Inflammatory macrophage treated with lipopolysaccharide for 4 hours (primary cell): ENCODE measurements at regions not wholly inside any gene's neighbourhood (a gene's known extent, or its start where the extent isn't known, plus 50 kb on each side); places are given as distances from the start of the nearest gene placed in this dataset.

Experiments
- DNase-seq: peaks from one replicate; pipeline ENCODE4 v3.0.0-alpha.2; 2020

DNA sequence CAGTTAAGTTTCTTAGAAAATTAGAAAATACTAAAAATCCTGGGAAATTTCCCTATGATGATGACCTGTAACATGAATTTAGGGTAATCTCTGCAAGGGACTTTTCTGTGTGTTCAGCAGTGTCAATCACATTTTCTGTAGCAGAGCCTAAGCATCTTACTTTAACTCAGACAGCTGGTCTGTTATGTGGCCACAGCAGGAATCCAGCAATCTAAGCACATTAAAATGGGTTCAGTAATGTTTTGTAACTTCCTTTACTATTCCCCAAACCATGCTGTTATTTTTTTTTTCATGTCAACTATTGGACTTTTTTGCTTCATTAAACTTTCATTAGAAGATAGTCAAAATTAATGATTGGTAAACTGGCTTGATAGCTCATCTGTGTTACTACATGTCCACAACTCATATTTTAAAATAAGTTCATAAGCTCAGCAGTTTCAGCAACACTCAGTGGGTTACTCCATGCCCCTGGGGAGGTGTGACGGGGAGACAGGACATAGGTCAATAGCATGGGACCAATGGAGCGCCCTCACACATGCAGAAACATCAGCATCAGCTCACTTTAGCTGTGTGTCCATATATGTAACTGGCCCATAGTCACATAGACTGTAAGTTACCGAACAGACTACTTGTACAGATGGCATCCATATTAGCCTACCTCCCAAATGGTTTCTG is 168.0 kb upstream of the PACRGL start:
- no peak for DNase-seq

DNA sequence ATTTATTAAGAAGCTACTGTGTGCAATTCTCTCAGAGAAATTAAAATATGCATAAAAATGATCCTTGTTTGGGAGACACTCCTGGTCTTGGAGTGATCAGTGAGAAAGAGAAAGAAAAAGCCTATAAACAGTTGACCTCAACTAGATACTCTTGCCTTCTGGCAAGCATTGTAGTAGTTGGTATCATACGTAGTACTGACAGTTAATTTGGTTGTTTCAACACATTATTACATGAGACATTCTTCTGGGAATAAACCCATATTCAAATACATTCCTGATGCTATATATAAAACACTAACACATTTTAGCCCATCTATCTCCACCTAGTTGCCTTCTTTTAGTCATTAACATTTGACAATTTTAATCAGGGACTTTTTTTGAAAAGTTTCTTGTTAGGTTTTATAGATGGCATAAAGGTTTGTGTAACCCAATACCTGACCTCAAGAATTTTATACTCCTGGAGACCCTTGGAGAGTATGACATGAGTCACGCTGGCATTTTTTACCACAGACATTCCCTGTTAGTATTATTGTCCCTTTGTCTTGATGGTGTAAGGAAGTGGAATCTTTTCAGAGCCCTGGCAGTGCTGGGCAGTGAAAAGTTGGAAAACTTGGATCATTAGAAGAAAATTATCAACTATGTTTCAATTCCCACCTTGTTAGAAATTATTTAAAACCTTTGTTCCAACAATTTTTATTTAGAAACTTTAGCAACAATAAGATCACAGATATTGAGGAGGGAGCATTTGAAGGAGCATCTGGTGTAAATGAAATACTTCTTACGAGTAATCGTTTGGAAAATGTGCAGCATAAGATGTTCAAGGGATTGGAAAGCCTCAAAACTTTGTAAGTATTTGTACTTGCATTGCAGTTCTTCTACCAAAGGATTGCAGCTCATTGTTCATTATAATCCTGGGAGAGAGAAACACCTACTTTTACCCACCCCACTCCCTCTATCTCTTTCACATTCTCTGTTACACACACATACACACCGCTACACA is 167.1 kb upstream of the PACRGL start:
- DNase-seq: no peak

DNA sequence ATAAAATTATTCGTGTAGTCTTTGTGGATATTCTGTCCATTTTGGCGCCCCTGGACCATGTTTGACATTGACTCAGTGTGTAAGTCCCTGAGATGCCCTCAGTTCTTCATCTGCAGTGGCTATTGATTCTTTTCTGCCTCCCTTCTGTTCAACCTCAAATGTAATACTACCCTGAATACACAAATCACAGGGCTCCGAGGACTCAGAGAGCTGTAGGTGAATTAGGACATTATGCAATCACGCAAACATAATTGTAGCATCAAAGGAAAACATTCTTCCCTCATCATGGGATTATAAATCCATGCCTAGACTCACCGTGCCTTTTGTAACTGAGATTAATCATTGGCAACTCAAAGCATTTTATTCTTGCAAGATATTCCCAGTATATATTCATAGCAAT is 161.4 kb upstream of the PACRGL start:
- DNase-seq: no peak

DNA sequence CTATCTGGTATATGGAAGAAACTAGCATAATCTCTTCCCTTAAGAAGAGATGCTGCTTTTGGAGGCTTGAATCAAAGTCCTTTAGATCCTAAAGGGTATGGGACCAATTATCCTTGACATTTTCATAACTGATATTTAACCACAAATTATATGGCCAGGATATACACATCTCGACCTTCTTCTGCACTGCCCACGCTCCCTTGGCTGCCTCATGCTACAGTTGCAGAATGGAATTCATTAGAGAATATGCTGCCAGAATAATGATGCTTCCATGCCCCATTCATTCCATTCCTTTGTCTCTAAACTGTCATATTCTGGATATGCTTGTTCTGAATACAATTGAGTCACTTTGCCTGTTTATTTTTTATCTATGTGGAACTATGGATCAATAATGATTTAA is 157.1 kb upstream of the PACRGL start:
- no peak for DNase-seq

DNA sequence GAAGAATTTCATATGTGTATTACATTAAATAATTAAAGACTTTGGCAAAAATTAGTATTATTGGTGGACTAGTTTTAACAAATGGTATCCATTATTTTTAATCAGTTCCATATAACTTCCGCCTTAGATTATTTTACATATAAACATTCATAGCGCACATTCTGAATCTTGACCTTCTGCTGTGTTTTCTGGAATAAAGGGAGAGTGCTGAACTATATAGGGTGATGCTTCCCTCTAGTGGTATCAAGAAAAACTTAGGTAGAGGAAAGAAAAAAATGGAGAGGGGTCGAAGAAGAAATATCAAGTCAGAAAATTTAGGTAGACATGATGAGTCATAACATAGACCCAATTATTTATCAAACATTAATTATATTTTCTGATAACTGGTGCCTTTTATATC is 155.6 kb upstream of the PACRGL start:
- DNase-seq: peak; percentile 6

DNA sequence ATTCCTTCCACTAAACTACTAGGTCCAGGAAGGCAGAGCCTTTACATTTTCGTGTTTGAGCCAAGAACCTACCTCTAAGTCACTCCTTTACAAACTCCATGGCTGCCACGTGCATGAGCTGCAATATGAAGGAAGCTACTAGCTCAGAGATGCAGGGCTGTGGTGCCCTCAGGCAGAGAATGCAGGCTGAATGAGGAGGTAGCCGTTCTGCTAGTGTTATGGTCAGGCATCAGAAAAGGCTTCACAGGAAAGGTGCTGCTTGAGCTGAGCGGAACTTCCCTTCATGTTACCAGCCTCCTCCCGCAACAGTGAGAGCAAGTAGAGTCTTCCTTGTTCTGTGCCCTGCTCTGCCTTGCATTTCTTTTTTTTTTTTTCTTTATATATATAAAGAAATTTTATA is 148.3 kb upstream of the PACRGL start:
- no peak for DNase-seq

GRCh38 chr4:20554134-20554533 is 146.1 kb upstream of the PACRGL start:
- DNase-seq: no peak

DNA sequence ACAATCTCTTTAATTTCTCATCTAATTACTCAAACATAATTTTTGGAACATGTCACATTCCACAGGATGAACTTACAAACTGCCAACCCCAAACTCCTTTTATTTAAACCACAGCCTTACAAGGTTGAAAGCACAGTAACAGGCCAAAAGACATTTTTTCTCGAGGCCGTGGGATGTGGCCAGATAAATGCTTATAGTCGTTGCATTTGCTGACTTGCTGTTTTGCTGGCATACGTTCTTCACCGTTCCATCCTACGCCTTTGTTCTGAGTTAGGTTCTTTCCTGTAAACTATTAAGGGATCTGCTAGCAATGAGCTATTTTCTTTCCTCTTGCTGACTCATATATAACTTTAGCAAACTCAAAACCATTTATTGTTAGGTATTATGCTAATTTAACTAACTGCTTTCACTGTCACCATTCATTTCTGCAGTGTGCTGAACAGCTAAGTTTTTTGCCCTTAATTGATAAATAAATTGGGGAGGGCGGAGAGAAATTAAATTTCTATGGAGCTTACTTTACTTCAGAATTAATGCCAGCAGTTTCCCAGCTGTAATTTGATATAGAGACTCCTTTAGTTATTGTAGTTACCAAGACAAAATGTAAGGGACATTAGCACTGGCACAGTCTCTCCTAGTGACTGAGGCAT is 135.1 kb upstream of the PACRGL start:
- DNase-seq: no peak

DNA sequence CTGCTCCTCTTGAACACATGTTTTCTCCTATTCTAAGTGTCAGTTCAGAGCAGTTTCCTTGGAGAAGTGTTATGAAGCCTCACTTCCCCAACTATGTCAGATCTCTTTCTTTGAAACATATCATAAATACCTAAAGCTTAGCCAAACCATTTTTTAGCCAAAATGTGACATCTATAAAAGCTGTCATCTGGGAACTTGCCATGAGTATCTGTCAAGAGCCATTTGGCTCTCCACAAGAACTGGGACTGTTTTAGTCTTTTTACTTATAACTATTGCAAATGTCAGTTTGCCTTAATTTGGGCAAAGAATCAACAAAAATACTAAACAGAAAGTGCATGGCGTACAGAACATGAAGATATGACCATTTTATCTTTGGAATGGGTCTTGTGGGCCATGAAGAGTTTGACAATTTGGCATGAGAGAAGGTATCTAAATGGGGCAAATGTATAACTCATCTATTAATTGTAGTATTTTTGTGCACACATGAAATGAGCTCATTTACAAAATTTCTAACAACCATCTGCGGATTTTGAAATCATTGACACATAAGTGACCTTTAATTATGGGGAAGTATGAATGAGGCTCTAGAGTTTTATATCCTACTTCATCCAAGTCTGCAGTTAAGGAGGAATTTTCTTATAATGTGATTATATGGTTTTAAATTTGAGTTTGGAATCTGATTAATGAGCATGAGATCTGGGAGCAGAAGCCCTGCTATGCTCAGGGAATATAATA is 129.1 kb upstream of the PACRGL start:
- DNase-seq: peak; percentile 61

DNA sequence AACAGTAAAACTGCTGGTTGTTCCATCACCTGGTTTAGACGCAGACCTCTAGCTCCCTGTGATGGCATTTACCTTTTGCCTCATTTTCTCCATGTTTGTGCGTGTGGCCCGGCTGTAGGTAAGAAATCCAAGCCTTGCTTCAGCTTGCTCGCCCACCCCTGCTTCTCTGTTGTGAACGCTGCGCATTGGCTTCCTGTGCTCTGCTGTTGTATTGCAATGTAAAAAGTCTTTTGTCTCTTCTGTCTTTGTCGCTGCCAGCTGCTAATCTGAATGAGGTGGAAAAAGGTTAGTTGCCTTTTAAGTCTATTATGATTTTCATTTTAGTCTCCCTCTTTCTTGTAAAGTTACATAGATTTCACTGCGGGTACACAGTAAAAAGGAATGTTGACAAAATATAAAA is 127.3 kb upstream of the PACRGL start:
- no peak for DNase-seq

- no peak for DNase-seq
These were observed 125.3 kb upstream of the PACRGL start for GRCh38 chr4:20574986-20575385.

DNA sequence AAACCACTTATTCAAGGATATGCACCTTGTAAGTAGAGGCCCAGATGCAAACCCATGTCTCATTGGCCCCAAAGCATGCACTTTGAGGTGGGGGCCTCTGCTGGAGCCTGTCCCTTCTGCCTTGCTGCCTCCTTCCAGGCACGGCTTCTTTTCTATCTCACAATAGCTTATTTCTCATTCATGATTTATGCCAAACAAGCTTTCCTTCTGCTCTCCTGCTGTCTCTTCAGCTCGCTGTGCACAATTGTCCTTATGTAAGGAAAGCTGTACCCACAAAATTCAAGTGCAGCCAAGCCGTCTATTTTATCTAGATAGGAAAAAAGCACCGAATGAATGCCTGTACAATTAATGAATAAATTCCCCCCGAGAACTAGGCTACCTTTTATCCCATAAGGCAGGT is 124.8 kb upstream of the PACRGL start:
- no peak for DNase-seq

- DNase-seq: no peak
These were observed 123.4 kb upstream of the PACRGL start for GRCh38 chr4:20576861-20577260.

DNA sequence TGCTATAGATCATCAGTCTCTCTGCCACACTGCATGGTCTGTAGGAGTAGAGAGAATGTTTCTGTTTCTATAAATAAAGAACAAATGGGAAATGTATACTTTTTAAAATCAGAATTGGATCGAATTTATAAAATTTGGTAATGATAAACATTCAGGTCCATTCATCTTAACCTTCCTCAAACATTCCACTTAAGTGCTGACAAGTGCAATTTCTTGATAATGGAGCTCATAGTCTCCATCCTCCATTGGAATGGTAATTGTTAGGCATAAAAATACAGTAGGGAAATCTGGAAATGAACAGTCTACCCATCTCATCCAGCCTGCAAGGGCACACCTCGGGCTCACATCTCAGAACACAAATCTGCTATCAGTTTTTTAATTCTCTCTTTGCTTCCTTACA is 122.6 kb upstream of the PACRGL start:
- no peak for DNase-seq

GRCh38 chr4:20580907-20581306 is 119.4 kb upstream of the PACRGL start:
- no peak for DNase-seq

- no peak for DNase-seq
These were observed 110.8 kb upstream of the PACRGL start for GRCh38 chr4:20589436-20589835.

DNA sequence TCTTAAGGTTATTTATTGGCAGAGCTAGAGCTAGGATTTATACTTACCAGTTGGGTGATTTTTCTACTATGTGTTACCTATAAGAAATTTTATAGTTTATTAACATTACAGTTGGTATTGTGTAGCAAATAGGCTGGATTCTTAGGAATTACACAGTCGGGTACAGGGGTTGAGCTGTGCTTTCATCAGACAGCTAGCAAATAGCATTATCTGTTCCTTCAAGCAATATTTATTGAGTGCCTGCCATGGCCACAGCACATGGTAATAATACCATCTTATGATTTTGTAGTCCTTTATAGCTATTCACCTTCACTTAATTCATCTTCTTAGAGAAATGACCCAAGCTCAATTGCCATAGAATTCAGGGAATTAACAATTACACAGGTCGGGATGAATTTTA is 109.4 kb upstream of the PACRGL start:
- DNase-seq: no peak

DNA sequence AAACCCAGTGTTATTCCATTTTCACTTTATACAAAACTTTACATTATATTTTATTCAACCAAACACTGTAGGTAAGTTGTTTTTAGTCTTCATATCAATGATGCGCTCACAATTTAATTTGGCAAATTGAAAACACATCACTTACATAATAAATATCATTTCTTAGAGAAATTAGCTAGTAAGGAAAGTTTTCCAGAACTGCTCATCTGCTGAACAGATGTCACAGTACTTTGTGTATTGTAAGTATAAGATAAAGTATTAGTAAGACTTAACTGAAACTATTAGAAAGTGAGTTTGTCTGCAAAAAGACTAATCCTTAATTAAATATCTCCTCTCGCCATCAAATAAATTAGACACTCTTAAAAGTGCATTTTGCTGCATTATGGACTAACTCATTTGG is 108.7 kb upstream of the PACRGL start:
- DNase-seq: no peak

DNA sequence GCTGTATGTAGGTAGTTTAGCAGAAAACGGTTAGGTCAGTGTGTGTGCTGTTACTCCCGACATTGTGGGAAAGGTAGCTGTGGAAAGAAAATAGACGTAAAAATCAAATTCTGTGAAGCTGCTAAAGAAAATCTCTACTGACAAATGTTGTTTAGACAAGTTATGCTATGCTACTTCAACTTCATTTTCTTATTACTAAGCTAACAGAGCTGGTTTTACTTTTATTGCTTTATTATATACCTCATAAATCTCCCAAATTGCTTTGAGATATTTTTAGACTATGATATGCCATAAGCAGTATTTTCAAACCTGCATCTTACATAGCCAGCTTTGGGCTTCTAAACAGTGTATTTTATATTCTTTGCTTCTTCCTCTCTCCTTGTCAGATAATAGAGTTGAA is 108.2 kb upstream of the PACRGL start:
- DNase-seq: no peak

DNA sequence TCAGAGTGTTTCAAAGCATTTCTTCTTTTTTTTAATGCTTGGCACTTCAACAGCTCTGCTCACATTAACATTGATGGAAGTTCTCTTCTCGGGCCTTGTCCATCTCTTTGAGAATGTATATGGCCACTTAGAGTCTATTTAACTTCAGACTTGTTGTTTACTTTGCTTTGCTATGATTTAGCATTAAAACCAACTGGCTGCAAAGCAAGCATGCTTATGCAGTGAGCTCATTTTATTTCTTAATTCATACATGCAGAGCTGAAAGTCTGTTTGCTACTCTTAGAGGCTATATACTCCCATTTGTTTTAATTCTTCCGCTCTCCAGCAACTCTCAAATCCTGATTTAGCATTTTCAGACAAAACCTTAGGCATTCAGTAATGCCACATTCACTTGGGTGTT is 107.6 kb upstream of the PACRGL start:
- DNase-seq: no peak

- DNase-seq: no peak
These were observed 101.6 kb upstream of the PACRGL start for GRCh38 chr4:20598626-20599025.

GRCh38 chr4:20603671-20604313 is 96.5 kb upstream of the PACRGL start:
- DNase-seq: no peak

DNA sequence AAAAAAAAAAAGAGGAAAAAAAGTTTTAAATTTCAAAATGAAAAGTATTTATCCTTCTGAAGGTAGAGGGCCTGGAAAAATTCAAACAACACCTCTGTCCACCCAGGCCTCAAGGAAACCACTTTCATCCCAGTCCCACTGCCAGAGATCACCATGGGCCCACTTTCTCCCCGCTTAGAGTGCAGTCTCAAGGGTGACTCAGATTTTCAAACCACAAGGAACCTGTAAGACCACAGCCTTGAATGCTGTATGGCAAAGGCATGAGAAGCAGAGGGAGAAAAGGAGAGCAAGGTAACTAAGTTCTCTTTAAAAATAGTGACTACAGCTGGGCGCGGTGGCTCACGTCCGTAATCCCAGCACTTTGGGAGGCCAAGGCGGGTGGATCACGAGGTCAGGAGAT is 87.9 kb upstream of the PACRGL start:
- DNase-seq: no peak
